ENCODE measurements at regions not wholly inside any gene's neighbourhood (a gene's known extent, or its start where the extent isn't known, plus 50 kb on each side); places are given as distances from the start of the nearest gene placed in this dataset.

DNA sequence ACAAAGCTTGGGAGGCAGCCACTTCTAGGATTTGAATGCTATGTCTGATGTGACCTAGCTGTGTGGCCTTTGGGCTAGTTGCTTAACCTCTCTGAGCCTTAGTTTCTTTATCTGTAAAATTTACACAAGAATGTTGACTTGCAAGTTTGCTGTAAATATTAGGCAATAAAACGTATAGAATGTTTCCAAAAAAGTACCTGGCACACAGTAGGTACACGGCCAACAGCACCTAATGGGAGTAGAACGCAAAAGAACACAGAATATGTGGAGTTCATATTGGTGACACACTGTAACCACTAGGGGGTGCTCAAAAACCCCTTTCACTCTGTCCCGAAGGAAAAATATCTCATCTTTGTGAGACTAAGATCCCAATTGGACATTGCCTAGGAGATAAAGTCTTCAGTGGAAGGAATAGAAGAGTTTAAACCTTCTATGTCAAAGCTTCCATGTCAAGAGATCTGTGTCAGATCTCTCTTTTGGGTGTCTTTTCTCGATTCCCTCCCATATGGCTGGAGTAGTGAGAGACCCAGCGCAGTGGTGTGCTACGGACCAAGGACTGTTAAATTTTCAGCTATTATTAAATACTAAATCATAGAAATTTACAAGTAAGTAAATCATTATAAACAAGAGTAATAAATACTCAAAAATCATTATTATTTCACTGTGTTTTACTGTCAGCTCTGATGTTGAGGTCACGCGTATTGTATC, 145.4 kb upstream of the RAD23B start:
- TF ChIP-seq, protein P1, sequence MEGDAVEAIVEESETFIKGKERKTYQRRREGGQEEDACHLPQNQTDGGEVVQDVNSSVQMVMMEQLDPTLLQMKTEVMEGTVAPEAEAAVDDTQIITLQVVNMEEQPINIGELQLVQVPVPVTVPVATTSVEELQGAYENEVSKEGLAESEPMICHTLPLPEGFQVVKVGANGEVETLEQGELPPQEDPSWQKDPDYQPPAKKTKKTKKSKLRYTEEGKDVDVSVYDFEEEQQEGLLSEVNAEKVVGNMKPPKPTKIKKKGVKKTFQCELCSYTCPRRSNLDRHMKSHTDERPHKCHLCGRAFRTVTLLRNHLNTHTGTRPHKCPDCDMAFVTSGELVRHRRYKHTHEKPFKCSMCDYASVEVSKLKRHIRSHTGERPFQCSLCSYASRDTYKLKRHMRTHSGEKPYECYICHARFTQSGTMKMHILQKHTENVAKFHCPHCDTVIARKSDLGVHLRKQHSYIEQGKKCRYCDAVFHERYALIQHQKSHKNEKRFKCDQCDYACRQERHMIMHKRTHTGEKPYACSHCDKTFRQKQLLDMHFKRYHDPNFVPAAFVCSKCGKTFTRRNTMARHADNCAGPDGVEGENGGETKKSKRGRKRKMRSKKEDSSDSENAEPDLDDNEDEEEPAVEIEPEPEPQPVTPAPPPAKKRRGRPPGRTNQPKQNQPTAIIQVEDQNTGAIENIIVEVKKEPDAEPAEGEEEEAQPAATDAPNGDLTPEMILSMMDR (IDR thresholded peaks at IDR 0.05 in 4 of 5, conservative IDR thresholded peaks at IDR 0.05 in 1 of 5), result peak; percentile 52 to 70 (median 65)
- no peak for TF ChIP-seq POLR2A (IDR thresholded peaks at IDR 0.05)
